Neural cell (in vitro differentiated cells): ENCODE measurements at regions not wholly inside any gene's neighbourhood (a gene's known extent, or its start where the extent isn't known, plus 50 kb on each side); places are given as distances from the start of the nearest gene placed in this dataset.
A peak's percentile ranks its signal among the peaks of the same experiment; 100 is the strongest.

Experiments used
- H2AFZ ChIP-seq: fragments of 200-600, 300-800 bp; sonication (generic), shearing (Covaris generic); 2 replicates; pipeline ENCODE4 v1.6.0; 2014; ENCODE audit warnings: low read depth, mild to moderate bottlenecking, antibody characterized with exemption, low read length, moderate library complexity
- H3F3A ChIP-seq: fragments of 200-600 bp; shearing (Covaris generic); 2 replicates; pipeline ENCODE4 v1.6.1; 2016; ENCODE audit warnings: mild to moderate bottlenecking, moderate library complexity, mixed read lengths, antibody characterized with exemption, low read length; ENCODE audit not compliant: insufficient read depth, poor library complexity, severe bottlenecking
- H3K27ac ChIP-seq: fragments of 200-600, 300-800 bp; sonication (generic), shearing (Covaris generic); 2 replicates; pipeline ENCODE4 v1.5.1; 2014; ENCODE audit warnings: mild to moderate bottlenecking, low read length, moderate library complexity
- H3K27me3 ChIP-seq: fragments of 300-800, 200-600 bp; sonication (generic), shearing (Covaris generic); 2 replicates; pipeline ENCODE4 v1.6.0; 2014; ENCODE audit warnings: mild to moderate bottlenecking, low read depth, low read length, moderate library complexity; ENCODE audit not compliant: insufficient read depth
- H3K36me3 ChIP-seq: fragments of 300-800, 200-600 bp; sonication (generic), shearing (Covaris generic); 2 replicates; pipeline ENCODE4 v1.5.1; 2014; ENCODE audit warnings: mild to moderate bottlenecking, antibody characterized with exemption, low read length, moderate library complexity; ENCODE audit not compliant: insufficient read depth
- H3K4me2 ChIP-seq: fragments of 300-800, 200-600 bp; sonication (generic), shearing (Covaris generic); 2 replicates; pipeline ENCODE4 v1.6.0; 2014; ENCODE audit warnings: mild to moderate bottlenecking, low read length
- H3K4me3 ChIP-seq: fragments of 300-800, 200-600 bp; sonication (generic), shearing (Covaris generic); 2 replicates; pipeline ENCODE4 v1.5.1; 2014; ENCODE audit warnings: mild to moderate bottlenecking, low read length, moderate library complexity
- H3K79me2 ChIP-seq: fragments of 200-600 bp; shearing (Covaris generic); replicated peaks from 2 replicates; pipeline ENCODE4 v1.6.0; 2014; ENCODE audit warnings: mild to moderate bottlenecking, low read length, moderate library complexity; ENCODE audit not compliant: insufficient read depth
- H3K9ac ChIP-seq: fragments of 300-800, 200-600 bp; sonication (generic), shearing (Covaris generic); 2 replicates; pipeline ENCODE4 v1.6.1; 2016; ENCODE audit warnings: mild to moderate bottlenecking, low read length, mixed read lengths
- H3K9me2 ChIP-seq: fragments of 200-600 bp; shearing (Covaris generic); 2 replicates; pipeline ENCODE4 v1.6.1; 2016; ENCODE audit warnings: mild to moderate bottlenecking, low read length, mixed read lengths; ENCODE audit not compliant: insufficient read depth
- H3K9me3 ChIP-seq: fragments of 200-600, 300-800 bp; sonication (generic), shearing (Covaris generic); 2 replicates; pipeline ENCODE4 v1.6.1; 2016; ENCODE audit warnings: mild to moderate bottlenecking, mixed run types, low read length, moderate library complexity, mixed read lengths
- H4K20me1 ChIP-seq: fragments of 200-600 bp; shearing (Covaris generic); 2 replicates; pipeline ENCODE4 v1.6.1; 2016; ENCODE audit warnings: mild to moderate bottlenecking, mixed run types; ENCODE audit not compliant: insufficient read depth
- CTCF ChIP-seq: fragments of 450-650 bp; IDR thresholded peaks from 2 replicates; pipeline ENCODE4 v1.5.1; 2014; ENCODE audit warnings: antibody characterized with exemption, mild to moderate bottlenecking, moderate library complexity; ENCODE audit not compliant: poor library complexity, severe bottlenecking
- EP300 ChIP-seq: fragments of 450-650 bp; conservative IDR thresholded peaks from 2 replicates; pipeline ENCODE4 v1.6.1; 2014; ENCODE audit warnings: antibody characterized with exemption, mild to moderate bottlenecking, moderate library complexity; ENCODE audit not compliant: poor library complexity, severe bottlenecking
- EZH2 ChIP-seq: fragments of 200-600, 300-800 bp; shearing (Covaris generic), sonication (generic); IDR thresholded peaks from 2 replicates; pipeline ENCODE4 v1.6.1; 2014; ENCODE audit warnings: antibody characterized with exemption, low read length, borderline replicate concordance, mild to moderate bottlenecking; ENCODE audit not compliant: insufficient read depth, poor library complexity, severe bottlenecking
- MXI1 ChIP-seq: fragments of 450-650 bp; conservative IDR thresholded peaks from 2 replicates; pipeline ENCODE4 v1.6.1; 2014; ENCODE audit warnings: antibody characterized with exemption, mild to moderate bottlenecking; ENCODE audit not compliant: poor library complexity, severe bottlenecking
- POLR2AphosphoS5 ChIP-seq: IDR thresholded peaks from 2 replicates; pipeline ENCODE4 v1.6.1; 2012
- RAD21 ChIP-seq: fragments of 450-650 bp; conservative IDR thresholded peaks from 2 replicates; pipeline ENCODE4 v1.6.1; 2014; ENCODE audit warnings: antibody characterized with exemption, mild to moderate bottlenecking, moderate library complexity
- SMC3 ChIP-seq: fragments of 450-650 bp; conservative IDR thresholded peaks from 2 replicates; pipeline ENCODE4 v1.6.1; 2014; ENCODE audit warnings: antibody characterized with exemption, mild to moderate bottlenecking, moderate library complexity; ENCODE audit not compliant: poor library complexity
- TAF1 ChIP-seq: IDR thresholded peaks from 2 replicates; pipeline ENCODE4 v1.6.1; 2012; ENCODE audit warnings: low read depth
- TF ChIP-seq, protein P1 (sequence below): IDR thresholded peaks from 2 replicates; pipeline ENCODE4 v1.6.1; 2012; ENCODE audit warnings: borderline replicate concordance

- H3K79me2 ChIP-seq = no peaks in the 10 kb centered on the region
- H3K27me3 ChIP-seq = no peaks in the 10 kb centered on the region
- peak overlapping the region; percentile 51 for H3K4me3 ChIP-seq
- H3K9me3 ChIP-seq = no peaks in the 10 kb centered on the region
- H3K9me2 ChIP-seq = no peaks in the 10 kb centered on the region
- H3K27ac ChIP-seq = no peak overlapping the region
- no peaks in the 10 kb centered on the region for H3K36me3 ChIP-seq
- no peak overlapping the region for H3K4me2 ChIP-seq
- no peaks in the 10 kb centered on the region for H3F3A ChIP-seq
- no peak for TF ChIP-seq EZH2
- TF ChIP-seq MXI1 = no peak
- TF ChIP-seq CTCF = no peak
- no peak for TF ChIP-seq TAF1
- no peak for TF ChIP-seq RAD21
- no peak for TF ChIP-seq POLR2AphosphoS5
- no peak for TF ChIP-seq SMC3
- no peak for TF ChIP-seq EP300
- TF ChIP-seq, protein P1, sequence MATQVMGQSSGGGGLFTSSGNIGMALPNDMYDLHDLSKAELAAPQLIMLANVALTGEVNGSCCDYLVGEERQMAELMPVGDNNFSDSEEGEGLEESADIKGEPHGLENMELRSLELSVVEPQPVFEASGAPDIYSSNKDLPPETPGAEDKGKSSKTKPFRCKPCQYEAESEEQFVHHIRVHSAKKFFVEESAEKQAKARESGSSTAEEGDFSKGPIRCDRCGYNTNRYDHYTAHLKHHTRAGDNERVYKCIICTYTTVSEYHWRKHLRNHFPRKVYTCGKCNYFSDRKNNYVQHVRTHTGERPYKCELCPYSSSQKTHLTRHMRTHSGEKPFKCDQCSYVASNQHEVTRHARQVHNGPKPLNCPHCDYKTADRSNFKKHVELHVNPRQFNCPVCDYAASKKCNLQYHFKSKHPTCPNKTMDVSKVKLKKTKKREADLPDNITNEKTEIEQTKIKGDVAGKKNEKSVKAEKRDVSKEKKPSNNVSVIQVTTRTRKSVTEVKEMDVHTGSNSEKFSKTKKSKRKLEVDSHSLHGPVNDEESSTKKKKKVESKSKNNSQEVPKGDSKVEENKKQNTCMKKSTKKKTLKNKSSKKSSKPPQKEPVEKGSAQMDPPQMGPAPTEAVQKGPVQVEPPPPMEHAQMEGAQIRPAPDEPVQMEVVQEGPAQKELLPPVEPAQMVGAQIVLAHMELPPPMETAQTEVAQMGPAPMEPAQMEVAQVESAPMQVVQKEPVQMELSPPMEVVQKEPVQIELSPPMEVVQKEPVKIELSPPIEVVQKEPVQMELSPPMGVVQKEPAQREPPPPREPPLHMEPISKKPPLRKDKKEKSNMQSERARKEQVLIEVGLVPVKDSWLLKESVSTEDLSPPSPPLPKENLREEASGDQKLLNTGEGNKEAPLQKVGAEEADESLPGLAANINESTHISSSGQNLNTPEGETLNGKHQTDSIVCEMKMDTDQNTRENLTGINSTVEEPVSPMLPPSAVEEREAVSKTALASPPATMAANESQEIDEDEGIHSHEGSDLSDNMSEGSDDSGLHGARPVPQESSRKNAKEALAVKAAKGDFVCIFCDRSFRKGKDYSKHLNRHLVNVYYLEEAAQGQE = no peak
- H2AFZ ChIP-seq = no peak overlapping the region
- H4K20me1 ChIP-seq = no peaks in the 10 kb centered on the region
- peak overlapping the region; percentile 50 for H3K9ac ChIP-seq
These were observed 58.1 kb upstream of the SCEL start for GRCh38 chr13:77477299-77477848.

- H3K27ac ChIP-seq = no peak overlapping the region
- TF ChIP-seq TAF1 (no peak), EP300 (no peak), SMC3 (no peak), CTCF (no peak), MXI1 (no peak), RAD21 (no peak), EZH2 (no peak), POLR2AphosphoS5 (no peak)
- TF ChIP-seq, protein P1 = no peak
- H3F3A ChIP-seq = no peaks in the 10 kb centered on the region
- H3K9ac ChIP-seq = no peak overlapping the region
- no peaks in the 10 kb centered on the region for H3K27me3 ChIP-seq
- H3K79me2 ChIP-seq = no peaks in the 10 kb centered on the region
- no peaks in the 10 kb centered on the region for H4K20me1 ChIP-seq
- no peaks in the 10 kb centered on the region for H3K9me3 ChIP-seq
- no peak overlapping the region for H3K4me2 ChIP-seq
- no peak overlapping the region for H3K4me3 ChIP-seq
- H3K9me2 ChIP-seq = no peaks in the 10 kb centered on the region
- no peak overlapping the region for H2AFZ ChIP-seq
- H3K36me3 ChIP-seq = no peaks in the 10 kb centered on the region
These were observed 59.0 kb upstream of the SCEL start for GRCh38 chr13:77476456-77476855.
